Uterus (tissue), 2 donors: ENCODE measurements at regions not wholly inside any gene's neighbourhood (a gene's known extent, or its start where the extent isn't known, plus 50 kb on each side); places are given as distances from the start of the nearest gene placed in this dataset.

Source experiments
- CTCF ChIP-seq, 4 experiments: fragments of 200-600 bp in 2 of 4; fragments of 450-650 bp in 2 of 4; sonication (generic) in 2 of 4; IDR thresholded peaks; one replicate each; pipeline ENCODE4 v1.5.1; 2016 to 2019; ENCODE audit warnings: antibody characterized with exemption in 4 of 4, mild to moderate bottlenecking in 2 of 4, moderate library complexity in 1 of 4
- POLR2A ChIP-seq, 2 donors: fragments of 450-650 bp; IDR thresholded peaks; one replicate each; pipeline ENCODE4 v1.6.1; 2016; ENCODE audit warnings: antibody characterized with exemption in 2 of 2, mild to moderate bottlenecking in 1 of 2, moderate library complexity in 1 of 2

- TF ChIP-seq CTCF (IDR thresholded peaks at IDR 0.05) (no peak), POLR2A (IDR thresholded peaks at IDR 0.05) (no peak)
These were observed 221.3 kb upstream of the FTMT start for GRCh38 chr5:121630402-121630801.
